Activated T-cell treated with anti-CD3 and anti-CD28 coated beads, Interleukin-2, amount 50 U/mL, for 72 hours (primary cell): ENCODE measurements at regions not wholly inside any gene's neighbourhood (a gene's known extent, or its start where the extent isn't known, plus 50 kb on each side); places are given as distances from the start of the nearest gene placed in this dataset.
A peak's percentile ranks its signal among the peaks of the same experiment; 100 is the strongest.
"Not testable (repeated sequence)": the region's sequence is repeated elsewhere in the genome, so short reads cannot be mapped to it uniquely, and the experiment has no call there.

Experiments used
- ATAC-seq, 2 donors: fragments of 150-1000 bp; cut with Tn5 transposase; replicated peaks in 1 of 2; 2 replicates each; pipeline ENCODE4 v1.10.0; 2021; ENCODE audit warnings: moderate library complexity in 2 of 2, mild to moderate bottlenecking in 1 of 2
- DNase-seq, 2 donors: peaks; one replicate each; pipeline ENCODE4 v3.0.0; 2021 to 2022; ENCODE audit warnings: mixed read lengths in 1 of 2
- H3K27ac Mint-ChIP-seq: one replicate; pipeline ENCODE4 v1.8.0; 2022; ENCODE audit warnings: mild to moderate bottlenecking, moderate library complexity, mixed read lengths
- H3K27me3 Mint-ChIP-seq: one replicate; pipeline ENCODE4 v1.8.0; 2022; ENCODE audit warnings: low read depth, mixed read lengths
- H3K36me3 Mint-ChIP-seq, 2 donors: one replicate each; pipeline ENCODE4 v1.8.0; 2022; ENCODE audit warnings: mixed read lengths in 2 of 2, mild to moderate bottlenecking in 1 of 2; ENCODE audit not compliant: insufficient read depth in 2 of 2
- H3K4me1 Mint-ChIP-seq: one replicate; pipeline ENCODE4 v1.8.0; 2022; ENCODE audit warnings: low read depth, mixed read lengths
- H3K4me3 Mint-ChIP-seq, 2 donors: one replicate each; pipeline ENCODE4 v1.8.0; 2022; ENCODE audit warnings: mild to moderate bottlenecking in 2 of 2, mixed read lengths in 2 of 2, moderate library complexity in 2 of 2
- H3K9me3 Mint-ChIP-seq, 2 donors: one replicate each; pipeline ENCODE4 v1.8.0; 2022; ENCODE audit warnings: mixed read lengths in 2 of 2

DNA sequence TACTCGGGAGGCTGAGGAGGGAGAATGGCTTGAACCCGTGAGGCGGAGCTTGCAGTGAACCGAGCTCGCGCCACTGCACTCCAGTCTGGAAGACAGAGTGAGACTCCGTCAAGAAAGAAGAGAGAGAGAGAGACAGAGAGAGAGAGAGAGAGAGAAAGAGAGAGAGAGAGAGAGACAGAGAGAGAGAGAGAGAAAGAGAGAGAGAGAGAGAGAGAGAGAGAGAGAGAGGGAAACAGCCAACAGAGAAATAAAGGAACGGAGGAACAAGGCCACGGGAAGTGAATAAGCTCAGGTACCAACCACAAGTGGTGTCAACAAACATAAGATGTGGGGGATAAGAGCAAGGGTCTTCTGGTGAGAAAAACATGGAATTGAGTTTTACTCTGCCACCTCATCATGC lies 71.5 kb upstream of the LSM6 start:
- H3K9me3 Mint-ChIP-seq, H3K36me3 Mint-ChIP-seq, H3K4me3 Mint-ChIP-seq, DNase-seq, ATAC-seq: not testable (repeated sequence)
- peaks cover 34% of the 10 kb centered on the region for H3K4me1 Mint-ChIP-seq
- H3K27me3 Mint-ChIP-seq = peaks cover 15% of the 10 kb centered on the region
- peak overlapping the region; percentile 53 for H3K27ac Mint-ChIP-seq

DNA sequence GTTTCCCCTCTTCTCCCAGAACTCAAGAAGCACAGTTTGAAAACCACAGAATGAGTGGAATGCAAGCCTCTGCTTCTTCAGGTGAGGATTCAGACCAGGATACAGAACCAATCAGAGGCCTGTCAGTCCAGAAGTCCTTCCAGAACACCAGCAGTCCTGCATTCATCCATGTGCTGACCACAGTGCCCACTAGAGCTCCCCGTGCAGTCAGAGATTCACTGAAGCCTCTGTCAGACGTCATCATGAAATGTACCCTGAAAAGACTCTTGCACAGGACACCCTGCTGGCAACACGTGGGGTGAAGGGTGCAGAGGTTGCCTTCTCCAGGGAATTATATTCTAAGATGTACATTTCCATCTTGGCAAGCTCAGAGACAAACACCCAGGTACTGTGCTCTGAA lies 75.9 kb upstream of the LSM6 start:
- peaks cover 2 to 3% of the 10 kb centered on the region in 2 donors for H3K9me3 Mint-ChIP-seq
- ATAC-seq (no peak), DNase-seq (no peak)
- peaks cover 21% of the 10 kb centered on the region for H3K27me3 Mint-ChIP-seq
- H3K36me3 Mint-ChIP-seq = peaks cover 2% of the 10 kb centered on the region in 2 donors
- H3K4me1 Mint-ChIP-seq = peaks cover 21% of the 10 kb centered on the region
- no peak overlapping the region for H3K4me3 Mint-ChIP-seq
- no peak overlapping the region for H3K27ac Mint-ChIP-seq

DNA sequence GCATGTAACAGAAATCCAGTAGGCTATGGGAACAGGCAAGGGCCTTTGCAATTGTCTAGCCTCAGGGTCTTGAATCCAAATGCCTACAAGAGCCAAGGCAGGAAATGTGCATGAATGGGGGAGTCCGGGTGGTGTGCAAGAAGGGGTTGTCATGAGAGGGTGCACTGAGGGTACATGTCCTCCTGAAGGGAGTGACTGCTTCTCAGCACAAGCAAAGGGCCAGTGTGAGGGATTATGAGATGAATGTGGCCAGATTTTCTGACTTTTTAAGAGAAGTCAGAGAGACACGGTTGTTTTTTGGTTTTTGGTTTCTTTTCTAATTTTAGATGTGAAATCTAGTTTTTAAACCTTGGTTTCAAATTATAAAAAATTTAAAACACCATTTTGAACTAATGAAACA lies 76.5 kb upstream of the LSM6 start:
- Mint-ChIP-seq H3K27ac (no peak overlapping the region), H3K4me1 (peaks cover 18% of the 10 kb centered on the region), H3K9me3 (peaks cover 2 to 3% of the 10 kb centered on the region in 2 donors), H3K27me3 (peaks cover 21% of the 10 kb centered on the region), H3K36me3 (peaks cover 2% of the 10 kb centered on the region in 2 donors), H3K4me3 (no peak overlapping the region)
- no peak for ATAC-seq
- no peak for DNase-seq

DNA sequence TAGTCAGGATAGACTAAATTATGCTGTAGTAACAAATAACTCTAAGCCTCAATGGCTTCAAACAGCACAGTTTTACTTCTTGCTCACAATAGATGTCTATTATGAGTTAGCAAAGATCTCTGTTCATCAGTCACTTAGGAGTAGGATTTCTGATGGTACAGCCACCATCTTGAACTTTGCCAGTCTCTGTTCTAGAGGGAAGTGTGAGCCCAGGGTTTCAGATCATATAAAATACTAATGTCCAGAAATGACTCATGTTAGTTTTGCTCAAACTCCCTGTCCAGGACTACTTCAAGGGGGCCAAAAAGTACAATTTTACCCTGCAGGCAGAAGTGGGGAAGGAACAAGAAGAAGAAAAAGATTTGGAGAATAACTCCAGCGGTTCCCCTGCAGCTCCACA lies 77.1 kb upstream of the LSM6 start:
- Mint-ChIP-seq H3K9me3 (peaks cover under 1 to 3% of the 10 kb centered on the region in 2 donors), H3K4me1 (peaks cover 12% of the 10 kb centered on the region), H3K36me3 (peaks cover 2% of the 10 kb centered on the region in 2 donors), H3K27ac (no peak overlapping the region), H3K4me3 (no peak overlapping the region), H3K27me3 (peaks cover 19% of the 10 kb centered on the region)
- DNase-seq (no peak), ATAC-seq (no peak)

DNA sequence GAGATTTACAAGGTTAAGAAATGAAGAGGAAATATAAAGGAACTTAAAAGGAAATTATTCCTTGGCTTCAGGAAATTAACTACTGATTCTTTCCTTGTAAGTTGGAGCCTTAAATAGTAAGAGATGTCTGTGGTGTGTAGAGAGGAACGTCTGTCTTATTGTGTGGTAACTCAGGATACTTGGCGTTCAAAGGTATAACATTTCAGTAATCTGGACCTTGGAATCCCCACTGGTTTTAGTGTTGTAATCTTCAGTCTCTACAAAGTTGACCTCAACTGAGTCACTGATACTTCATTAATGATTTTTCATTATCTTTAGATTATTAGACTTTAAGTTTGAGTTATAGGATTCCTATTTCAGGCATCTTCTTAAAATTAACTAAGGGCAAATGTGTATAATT lies 79.1 kb upstream of the LSM6 start:
- Mint-ChIP-seq H3K27ac (no peak overlapping the region), H3K4me1 (peaks cover 10% of the 10 kb centered on the region), H3K4me3 (no peak overlapping the region), H3K9me3 (peaks cover 0 to 3% of the 10 kb centered on the region in 2 donors), H3K36me3 (peaks cover 2% of the 10 kb centered on the region in 2 donors), H3K27me3 (peaks cover 13% of the 10 kb centered on the region)
- ATAC-seq (no peak), DNase-seq (no peak)

DNA sequence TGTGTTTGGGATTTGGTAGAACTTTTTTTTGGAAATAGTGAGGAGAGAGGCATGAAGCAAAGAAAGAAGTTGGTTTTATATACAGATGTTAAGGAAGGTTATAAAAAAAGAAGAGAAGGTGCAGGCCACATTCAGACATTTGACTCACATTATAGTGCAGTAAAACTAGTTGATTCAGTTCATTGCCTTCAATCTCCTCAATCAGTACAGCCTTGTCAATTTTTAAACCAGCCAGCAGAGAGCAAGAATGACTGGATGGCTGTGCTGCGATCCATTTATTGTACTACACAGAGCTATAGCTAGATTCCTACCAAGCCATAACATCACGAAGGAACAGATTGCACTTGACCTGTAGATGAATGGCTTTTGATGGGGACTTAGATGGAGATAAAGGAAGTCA lies 79.7 kb upstream of the LSM6 start:
- peaks cover 10% of the 10 kb centered on the region for H3K27me3 Mint-ChIP-seq
- H3K9me3 Mint-ChIP-seq = no peaks in the 10 kb centered on the region
- peaks cover 10% of the 10 kb centered on the region for H3K4me1 Mint-ChIP-seq
- H3K27ac Mint-ChIP-seq = no peak overlapping the region
- no peak for ATAC-seq
- H3K4me3 Mint-ChIP-seq = no peak overlapping the region
- DNase-seq = no peak
- peaks cover 0 to 2% of the 10 kb centered on the region in 2 donors for H3K36me3 Mint-ChIP-seq

DNA sequence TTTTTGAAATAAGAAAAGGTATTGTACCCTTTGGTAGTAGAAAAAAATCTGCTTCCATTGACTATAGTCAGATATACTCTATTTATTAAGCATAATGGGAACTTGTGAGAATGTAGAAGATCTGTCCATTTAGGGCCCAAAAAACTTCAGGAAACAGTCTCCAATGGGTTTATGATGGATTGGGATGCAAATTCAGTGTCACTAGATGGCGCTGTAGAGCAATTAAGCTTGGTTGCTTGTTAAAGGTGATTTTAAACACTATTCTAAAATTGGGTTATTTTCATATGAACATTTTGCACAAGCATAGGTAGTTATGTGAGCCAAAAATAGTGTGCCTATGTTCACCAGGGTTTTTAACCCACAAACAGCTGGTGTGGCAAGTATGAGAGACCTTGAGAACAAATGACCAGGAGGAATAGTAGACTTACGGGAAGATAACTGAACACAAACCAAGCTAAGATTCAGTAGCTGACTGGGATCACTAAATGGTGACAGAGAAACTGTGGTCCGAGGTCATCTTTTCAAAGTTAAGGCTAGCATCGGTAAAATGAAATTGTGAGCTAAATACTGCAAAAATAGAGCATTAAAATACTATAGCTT lies 80.3 kb upstream of the LSM6 start:
- Mint-ChIP-seq H3K27me3 (peaks cover 14% of the 10 kb centered on the region), H3K27ac (no peak overlapping the region), H3K9me3 (no peaks in the 10 kb centered on the region), H3K4me1 (peaks cover 10% of the 10 kb centered on the region), H3K36me3 (peaks cover 0 to 2% of the 10 kb centered on the region in 2 donors), H3K4me3 (no peak overlapping the region)
- ATAC-seq (no peak), DNase-seq (peak; percentile 36 to 56)

DNA sequence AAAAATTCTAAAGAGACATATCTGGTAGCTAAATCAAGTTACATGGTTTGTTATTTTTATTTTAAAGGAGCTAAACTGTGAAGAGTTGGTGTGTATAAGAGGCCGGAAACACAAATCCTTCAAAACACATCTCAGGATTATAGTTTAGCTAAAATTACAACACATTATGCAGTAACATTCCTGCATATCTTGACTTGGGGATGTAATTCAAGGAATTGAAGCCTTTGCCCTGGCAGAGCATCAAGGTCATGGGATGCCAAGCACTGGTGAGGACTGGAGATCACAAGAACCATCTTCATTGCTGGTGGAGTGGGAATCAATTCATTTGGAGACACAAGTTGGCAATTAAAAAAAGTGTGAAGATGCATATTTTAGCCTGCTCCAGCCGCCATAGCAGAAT lies 86.8 kb upstream of the LSM6 start:
- no peak overlapping the region for H3K27ac Mint-ChIP-seq
- ATAC-seq = no peak
- H3K9me3 Mint-ChIP-seq = no peaks in the 10 kb centered on the region
- no peaks in the 10 kb centered on the region for H3K36me3 Mint-ChIP-seq
- peaks cover 54% of the 10 kb centered on the region for H3K27me3 Mint-ChIP-seq
- DNase-seq = no peak
- H3K4me3 Mint-ChIP-seq = no peak overlapping the region
- H3K4me1 Mint-ChIP-seq = no peaks in the 10 kb centered on the region

DNA sequence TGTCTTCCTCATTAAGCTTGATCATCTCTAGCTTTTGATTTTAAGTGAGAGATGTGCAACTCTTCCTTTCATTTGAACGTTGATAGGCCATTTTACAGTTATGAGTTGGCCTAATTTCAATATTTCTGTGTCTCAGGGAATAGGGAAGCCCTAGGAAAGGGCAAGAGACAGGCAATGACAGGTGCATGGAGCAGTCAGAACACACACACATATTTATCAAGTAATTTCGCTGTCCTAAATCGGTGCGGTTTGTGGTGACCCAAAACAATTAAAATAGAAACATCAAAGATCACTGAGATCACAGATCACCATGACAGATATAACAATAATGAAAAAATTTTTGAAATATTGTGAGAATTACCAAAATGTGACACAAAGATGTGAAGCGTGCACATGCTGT lies 87.7 kb upstream of the LSM6 start:
- no peak overlapping the region for H3K4me3 Mint-ChIP-seq
- ATAC-seq = no peak
- H3K27me3 Mint-ChIP-seq = peaks cover 58% of the 10 kb centered on the region
- no peaks in the 10 kb centered on the region for H3K4me1 Mint-ChIP-seq
- H3K27ac Mint-ChIP-seq = no peak overlapping the region
- DNase-seq = no peak
- H3K9me3 Mint-ChIP-seq = no peaks in the 10 kb centered on the region
- no peaks in the 10 kb centered on the region for H3K36me3 Mint-ChIP-seq

DNA sequence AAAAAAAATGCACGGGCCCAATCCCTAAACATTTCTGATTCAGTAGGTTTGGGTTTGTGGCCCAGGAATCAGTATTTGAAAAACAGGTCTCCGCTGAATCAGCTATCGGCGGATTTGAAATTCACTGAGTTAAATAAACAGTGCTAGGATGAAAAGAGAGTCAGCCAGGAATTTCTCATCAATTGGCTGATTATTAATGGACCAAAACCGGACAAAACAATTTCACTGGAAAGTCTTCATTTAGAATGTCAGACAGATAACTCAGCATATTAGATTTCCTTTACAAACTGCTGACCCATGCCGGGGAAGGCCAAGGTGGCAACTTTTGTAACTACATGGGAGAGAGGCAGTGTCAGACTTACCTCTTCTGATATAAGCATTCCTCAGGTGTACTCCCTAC lies 99.4 kb upstream of the LSM6 start:
- DNase-seq (no peak), ATAC-seq (no peak)
- H3K4me1 Mint-ChIP-seq = no peaks in the 10 kb centered on the region
- H3K27ac Mint-ChIP-seq = no peak overlapping the region
- H3K4me3 Mint-ChIP-seq = no peak overlapping the region
- peaks cover 6% of the 10 kb centered on the region for H3K27me3 Mint-ChIP-seq
- H3K9me3 Mint-ChIP-seq = no peaks in the 10 kb centered on the region
- no peaks in the 10 kb centered on the region for H3K36me3 Mint-ChIP-seq

DNA sequence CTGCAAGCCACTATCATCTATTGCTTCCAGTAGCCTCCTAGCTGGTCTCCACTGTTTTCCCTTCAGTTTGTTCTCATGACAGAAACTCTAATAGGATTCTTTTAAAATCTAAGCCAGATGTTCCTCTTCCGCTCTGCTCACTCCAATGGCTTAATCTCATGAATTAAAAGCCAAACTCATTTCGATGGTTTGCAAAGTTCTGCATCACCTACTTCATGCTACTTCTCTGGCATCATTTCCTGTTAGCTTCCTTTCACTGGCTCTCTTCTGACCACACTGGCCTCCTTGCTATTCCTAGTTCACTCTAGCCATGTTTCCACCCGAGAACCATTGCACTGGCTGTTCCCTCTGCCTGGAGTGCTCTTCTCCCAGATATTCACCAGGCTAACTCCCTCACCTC lies 102.0 kb upstream of the LSM6 start:
- DNase-seq (no peak), ATAC-seq (no peak)
- H3K36me3 Mint-ChIP-seq = no peaks in the 10 kb centered on the region
- no peaks in the 10 kb centered on the region for H3K9me3 Mint-ChIP-seq
- H3K27ac Mint-ChIP-seq = no peak overlapping the region
- no peaks in the 10 kb centered on the region for H3K4me1 Mint-ChIP-seq
- H3K27me3 Mint-ChIP-seq = peaks cover 6% of the 10 kb centered on the region
- no peak overlapping the region for H3K4me3 Mint-ChIP-seq

DNA sequence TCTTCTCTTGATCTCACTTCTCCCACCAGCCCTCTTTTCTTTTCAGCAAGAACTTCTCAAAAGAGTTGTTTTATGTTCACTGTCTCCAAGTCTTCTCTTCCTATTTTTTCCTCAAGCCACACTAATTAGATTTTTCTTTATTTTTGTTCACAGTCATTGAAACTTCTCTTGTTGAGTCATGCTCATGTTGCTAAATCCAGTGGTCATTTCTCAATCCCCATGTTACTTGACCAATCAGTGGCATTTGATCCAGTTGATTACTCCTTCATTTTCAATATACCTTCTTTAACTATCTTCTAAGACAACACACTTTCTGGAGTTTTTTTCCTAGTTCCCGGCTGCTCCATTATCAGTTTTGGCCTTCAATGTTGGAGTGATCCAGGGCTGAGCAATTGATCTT lies 103.1 kb upstream of the LSM6 start:
- DNase-seq (no peak), ATAC-seq (no peak)
- Mint-ChIP-seq H3K27me3 (peaks cover 9% of the 10 kb centered on the region), H3K9me3 (no peaks in the 10 kb centered on the region), H3K27ac (no peak overlapping the region), H3K4me1 (no peaks in the 10 kb centered on the region), H3K36me3 (no peaks in the 10 kb centered on the region), H3K4me3 (no peak overlapping the region)

DNA sequence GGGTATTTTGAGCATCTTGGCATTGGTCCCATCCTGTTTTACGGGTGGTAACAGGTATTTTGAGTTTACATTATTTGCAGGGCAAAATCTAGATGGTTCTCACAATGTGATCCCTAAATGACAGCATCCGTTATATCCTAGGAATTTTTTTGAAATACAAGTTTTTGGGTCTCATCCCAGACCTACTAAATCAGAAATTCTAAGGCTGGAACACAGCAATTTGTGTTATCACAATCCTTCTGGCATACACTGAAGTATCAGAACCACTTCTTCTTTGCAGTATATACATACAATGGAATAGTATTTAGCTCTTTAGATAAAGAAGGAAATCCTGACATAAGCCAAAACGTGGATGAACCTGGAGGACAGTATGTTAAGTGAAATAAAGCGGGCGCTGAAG lies 104.1 kb upstream of the LSM6 start:
- H3K36me3 Mint-ChIP-seq = no peaks in the 10 kb centered on the region
- no peak for ATAC-seq

DNA sequence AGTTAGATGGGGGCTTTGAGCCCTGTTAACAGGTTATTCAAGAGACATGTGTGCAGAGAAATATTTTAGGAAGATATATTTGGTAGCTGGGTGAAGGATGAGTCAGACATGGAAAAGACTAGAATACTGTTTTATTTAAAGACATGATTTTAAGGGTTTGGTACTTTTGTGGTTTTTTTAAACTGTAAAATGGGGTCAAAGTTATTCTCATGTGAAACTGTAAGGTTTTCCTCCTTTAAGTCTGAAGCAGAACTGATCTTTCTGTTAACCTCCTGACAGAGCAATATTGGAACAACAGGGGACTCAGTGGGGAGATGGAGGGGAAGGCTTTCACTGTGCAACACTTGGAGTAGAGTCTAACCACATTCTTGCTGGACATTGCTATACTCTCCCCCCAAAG lies 112.4 kb upstream of the LSM6 start:
- Mint-ChIP-seq H3K27me3 (peaks cover 45% of the 10 kb centered on the region), H3K36me3 (no peaks in the 10 kb centered on the region), H3K27ac (no peak overlapping the region), H3K4me1 (peaks cover 6% of the 10 kb centered on the region), H3K9me3 (no peaks in the 10 kb centered on the region), H3K4me3 (no peak overlapping the region)
- no peak for DNase-seq
- no peak for ATAC-seq

More for the DNA sequence above, 104.1 kb upstream of the LSM6 start:
- no peak overlapping the region for H3K4me3 Mint-ChIP-seq
- H3K4me1 Mint-ChIP-seq = no peaks in the 10 kb centered on the region
- H3K9me3 Mint-ChIP-seq = no peaks in the 10 kb centered on the region
- peaks cover 15% of the 10 kb centered on the region for H3K27me3 Mint-ChIP-seq
- H3K27ac Mint-ChIP-seq = no peak overlapping the region
- no peak for DNase-seq
